HG03521 (cell line): ENCODE measurements at regions not wholly inside any gene's neighbourhood (a gene's known extent, or its start where the extent isn't known, plus 50 kb on each side); places are given as distances from the start of the nearest gene placed in this dataset.
A peak's percentile ranks its signal among the peaks of the same experiment; 100 is the strongest.

Source experiments
- ATAC-seq: cut with Tn5 transposase; IDR thresholded peaks from one replicate; pipeline ENCODE4 v1.9.1; 2021; ENCODE audit warnings: mild to moderate bottlenecking, moderate library complexity; ENCODE audit not compliant: unreplicated experiment

GRCh38 chrX:49773993-49774392 lies 55.1 kb upstream of the PAGE4 start:
- no peak for ATAC-seq

- no peak for ATAC-seq
These were observed 61.9 kb upstream of the PAGE4 start for GRCh38 chrX:49767236-49767635.

GRCh38 chrX:49762175-49762720 lies 66.5 kb upstream of the PAGE1 start:
- no peak for ATAC-seq

GRCh38 chrX:49761481-49761880 lies 65.7 kb upstream of the PAGE1 start:
- ATAC-seq = no peak

GRCh38 chrX:49760290-49760890 lies 64.6 kb upstream of the PAGE1 start:
- no peak for ATAC-seq

GRCh38 chrX:49756692-49757091 lies 60.9 kb upstream of the PAGE1 start:
- no peak for ATAC-seq

- ATAC-seq = peak; percentile 45
These were observed 58.6 kb upstream of the PAGE1 start for GRCh38 chrX:49754233-49754857.

GRCh38 chrX:49753691-49754090 lies 57.9 kb upstream of the PAGE1 start:
- no peak for ATAC-seq

GRCh38 chrX:49748211-49748956 lies 52.6 kb upstream of the PAGE1 start:
- ATAC-seq = no peak

- no peak for ATAC-seq
These were observed 50.5 kb upstream of the PAGE1 start for GRCh38 chrX:49746306-49746705.
